ENCODE measurements at regions not wholly inside any gene's neighbourhood (a gene's known extent, or its start where the extent isn't known, plus 50 kb on each side); places are given as distances from the start of the nearest gene placed in this dataset.
"Not testable (repeated sequence)": the region's sequence is repeated elsewhere in the genome, so short reads cannot be mapped to it uniquely, and the experiment has no call there.

DNA sequence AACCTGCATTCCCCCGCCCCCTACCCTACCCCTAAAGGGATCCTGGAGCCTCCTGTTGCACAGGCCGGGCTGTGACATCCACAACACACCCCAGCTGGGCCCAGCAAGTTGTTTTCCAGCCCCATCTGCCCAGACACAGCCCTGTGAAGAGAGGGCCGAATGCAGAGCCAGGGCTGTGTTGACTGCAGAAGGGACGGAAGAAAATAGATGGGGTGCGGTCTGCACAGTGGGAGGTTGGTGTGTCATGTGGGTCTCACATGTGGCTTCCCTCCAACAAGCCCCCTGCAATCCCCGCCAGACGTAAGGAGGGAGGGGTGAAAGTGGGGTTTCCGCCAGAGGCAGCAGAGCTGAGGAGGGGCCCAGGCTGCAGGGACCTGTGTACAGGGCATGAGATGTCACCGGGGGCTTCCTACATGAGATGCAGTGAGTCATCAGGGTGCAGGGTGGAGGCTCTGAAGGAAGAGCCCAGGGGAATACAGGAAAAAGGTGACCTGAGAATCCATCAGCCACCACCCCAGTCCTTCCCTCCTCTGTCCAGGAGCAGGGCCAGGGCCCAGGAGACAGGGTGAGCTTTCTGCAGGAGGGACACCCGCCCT, 60.2 kb upstream of the SULF2 start:
- intact Hi-C loops (cut with micrococcal nuclease); H3K4me1 Mint-ChIP-seq (ENCODE audit: low read depth); H3K27ac Mint-ChIP-seq; H3K27me3 Mint-ChIP-seq; POLR2A ChIA-PET; H3K36me3 Mint-ChIP-seq (ENCODE audit: low read depth); H3K9me3 Mint-ChIP-seq; CTCF ChIA-PET; DNase-seq; H3K4me3 Mint-ChIP-seq: not testable (repeated sequence)
- ATAC-seq: peak; percentile 55

- H3K27me3 Mint-ChIP-seq; H3K4me3 Mint-ChIP-seq; intact Hi-C loops (cut with micrococcal nuclease); H3K27ac Mint-ChIP-seq; ATAC-seq; CTCF ChIA-PET; DNase-seq; H3K9me3 Mint-ChIP-seq; POLR2A ChIA-PET; H3K36me3 Mint-ChIP-seq (ENCODE audit: low read depth); H3K4me1 Mint-ChIP-seq (ENCODE audit: low read depth): not testable (repeated sequence)
Measured at GRCh38 chr20:47844568-47844906, 59.3 kb upstream of the SULF2 start.

DNA sequence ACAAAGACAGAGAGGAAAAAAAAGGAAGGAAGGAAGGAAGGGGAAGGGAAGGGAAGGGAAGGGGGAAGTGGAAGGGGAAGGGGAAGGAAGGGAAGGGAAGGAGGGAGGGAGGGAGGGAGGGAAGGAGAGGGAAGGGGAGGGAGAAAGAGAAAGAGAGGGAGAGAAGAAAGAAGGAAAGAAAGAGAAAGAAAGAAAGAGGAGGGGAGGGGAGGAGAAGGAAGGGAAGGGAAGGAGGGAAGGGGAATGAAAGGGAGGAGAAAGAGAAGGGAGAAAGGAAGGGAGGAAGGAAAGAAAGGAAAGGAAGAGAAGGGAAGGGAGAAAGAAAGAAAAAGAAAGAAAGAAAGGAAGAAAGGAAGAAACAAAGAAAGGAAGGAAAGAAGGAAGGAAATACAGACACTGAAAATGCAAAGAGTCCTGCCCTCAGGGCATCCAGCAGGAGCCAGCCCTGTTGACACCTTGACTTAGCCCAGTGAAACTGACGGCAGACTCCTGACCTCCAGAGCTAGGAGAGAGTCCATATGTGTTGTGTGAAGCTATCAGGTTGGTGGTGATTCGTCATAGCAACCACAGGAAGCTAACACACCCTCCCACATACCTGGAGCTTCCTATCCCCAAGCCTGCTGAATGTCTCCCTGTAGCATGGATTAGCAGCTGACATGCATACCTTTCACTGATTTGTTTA, 58.7 kb upstream of the SULF2 start:
- DNase-seq: no peak
- H3K36me3 Mint-ChIP-seq (ENCODE audit: low read depth): no peaks in the 10 kb centered on the region
- no peak overlapping the region for H3K27ac Mint-ChIP-seq
- ATAC-seq: peak; percentile 42
- POLR2A ChIA-PET: no interaction called here
- no peak overlapping the region for H3K4me3 Mint-ChIP-seq
- TF ChIP-seq, protein P1, sequence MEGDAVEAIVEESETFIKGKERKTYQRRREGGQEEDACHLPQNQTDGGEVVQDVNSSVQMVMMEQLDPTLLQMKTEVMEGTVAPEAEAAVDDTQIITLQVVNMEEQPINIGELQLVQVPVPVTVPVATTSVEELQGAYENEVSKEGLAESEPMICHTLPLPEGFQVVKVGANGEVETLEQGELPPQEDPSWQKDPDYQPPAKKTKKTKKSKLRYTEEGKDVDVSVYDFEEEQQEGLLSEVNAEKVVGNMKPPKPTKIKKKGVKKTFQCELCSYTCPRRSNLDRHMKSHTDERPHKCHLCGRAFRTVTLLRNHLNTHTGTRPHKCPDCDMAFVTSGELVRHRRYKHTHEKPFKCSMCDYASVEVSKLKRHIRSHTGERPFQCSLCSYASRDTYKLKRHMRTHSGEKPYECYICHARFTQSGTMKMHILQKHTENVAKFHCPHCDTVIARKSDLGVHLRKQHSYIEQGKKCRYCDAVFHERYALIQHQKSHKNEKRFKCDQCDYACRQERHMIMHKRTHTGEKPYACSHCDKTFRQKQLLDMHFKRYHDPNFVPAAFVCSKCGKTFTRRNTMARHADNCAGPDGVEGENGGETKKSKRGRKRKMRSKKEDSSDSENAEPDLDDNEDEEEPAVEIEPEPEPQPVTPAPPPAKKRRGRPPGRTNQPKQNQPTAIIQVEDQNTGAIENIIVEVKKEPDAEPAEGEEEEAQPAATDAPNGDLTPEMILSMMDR (IDR thresholded peaks at IDR 0.05): no peak
- intact Hi-C loops (cut with micrococcal nuclease): no loop called here
- no peaks in the 10 kb centered on the region for H3K4me1 Mint-ChIP-seq (ENCODE audit: low read depth)
- H3K9me3 Mint-ChIP-seq: no peaks in the 10 kb centered on the region
- CTCF ChIA-PET: no interaction called here
- no peaks in the 10 kb centered on the region for H3K27me3 Mint-ChIP-seq

DNA sequence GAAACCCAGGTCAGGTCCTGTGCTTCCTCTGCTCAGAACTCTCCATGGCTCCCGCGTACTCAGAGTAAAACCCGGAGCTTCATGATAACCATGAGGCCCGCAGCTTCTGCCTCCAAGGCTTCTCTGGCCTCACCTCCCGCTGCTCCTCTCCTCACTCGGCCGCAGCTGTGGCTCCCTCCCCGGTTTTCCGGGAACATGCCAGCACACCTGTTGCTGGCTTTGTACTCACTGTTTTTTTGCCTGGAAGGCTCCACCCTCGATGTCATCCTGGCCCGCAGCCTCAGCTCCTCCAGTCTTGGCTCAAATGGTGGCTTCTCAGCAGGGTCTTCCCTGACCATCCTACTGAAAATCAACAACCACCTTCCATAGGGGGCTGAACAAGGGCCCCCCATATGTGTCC, 57.7 kb upstream of the SULF2 start:
- H3K9me3 Mint-ChIP-seq; H3K4me1 Mint-ChIP-seq (ENCODE audit: low read depth); H3K27me3 Mint-ChIP-seq; ATAC-seq; DNase-seq; POLR2A ChIA-PET; H3K36me3 Mint-ChIP-seq (ENCODE audit: low read depth); intact Hi-C loops (cut with micrococcal nuclease); H3K4me3 Mint-ChIP-seq; H3K27ac Mint-ChIP-seq; CTCF ChIA-PET: not testable (repeated sequence)

DNA sequence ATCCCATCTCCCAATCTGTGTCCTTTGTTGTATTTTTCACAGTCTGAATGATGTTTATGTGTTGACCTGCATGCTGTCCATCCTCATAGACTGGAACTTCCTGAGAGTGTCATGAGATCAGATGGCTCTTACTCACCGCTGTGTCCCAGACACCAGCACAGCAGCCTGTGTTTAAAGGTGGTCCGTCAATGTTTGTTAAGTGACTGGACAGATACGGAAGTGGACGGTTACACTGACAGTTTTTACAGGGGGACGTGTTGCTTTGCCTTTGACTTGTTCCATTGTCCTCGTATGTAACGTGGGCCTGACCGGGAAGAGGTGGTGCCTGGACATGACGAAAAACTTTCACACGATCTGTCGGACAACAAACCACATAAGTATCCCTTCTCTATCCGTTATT, 56.7 kb upstream of the SULF2 start:
- ATAC-seq; H3K4me3 Mint-ChIP-seq; H3K27me3 Mint-ChIP-seq; POLR2A ChIA-PET; H3K4me1 Mint-ChIP-seq (ENCODE audit: low read depth); CTCF ChIA-PET; H3K36me3 Mint-ChIP-seq (ENCODE audit: low read depth); intact Hi-C loops (cut with micrococcal nuclease); DNase-seq; H3K9me3 Mint-ChIP-seq; H3K27ac Mint-ChIP-seq: not testable (repeated sequence)

DNA sequence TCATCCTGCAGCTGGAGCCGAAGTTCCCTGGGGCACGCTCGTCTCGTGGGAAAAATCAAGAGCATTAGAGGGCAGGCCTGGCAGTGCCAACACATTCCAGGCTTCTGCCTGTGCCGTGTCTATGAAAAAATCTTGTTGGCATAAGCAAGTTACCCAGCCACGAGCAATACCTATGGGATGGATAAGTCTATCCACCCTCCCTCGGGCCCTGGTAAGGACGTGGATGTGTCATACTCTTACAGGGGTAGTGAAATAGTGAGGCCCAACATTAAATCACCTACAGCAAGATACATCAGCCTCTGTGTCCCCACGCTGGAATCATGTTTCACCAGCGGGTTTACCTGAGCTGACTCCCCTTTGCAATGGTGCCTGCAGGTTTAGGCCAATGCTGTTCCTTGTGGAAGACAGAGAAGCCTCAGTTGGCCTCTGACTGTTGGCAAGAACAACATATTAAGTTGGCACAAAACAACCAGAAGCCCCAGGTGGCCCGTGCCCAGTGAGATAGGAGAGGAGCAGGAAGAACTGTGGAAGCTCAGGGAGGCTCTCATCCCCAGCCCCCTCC, 51.1 kb upstream of the SULF2 start:
- H3K27me3 Mint-ChIP-seq; DNase-seq; ATAC-seq; H3K4me1 Mint-ChIP-seq (ENCODE audit: low read depth); POLR2A ChIA-PET; CTCF ChIA-PET; H3K9me3 Mint-ChIP-seq; H3K27ac Mint-ChIP-seq; H3K36me3 Mint-ChIP-seq (ENCODE audit: low read depth); H3K4me3 Mint-ChIP-seq: not testable (repeated sequence)
- intact Hi-C loops (cut with micrococcal nuclease): loop anchor here (10.0 kb wide), 1 partner anchor 58 kb away; no protein-coding TSS in a partner anchor
